Kidney capillary endothelial cell (primary cell): ENCODE measurements at regions not wholly inside any gene's neighbourhood (a gene's known extent, or its start where the extent isn't known, plus 50 kb on each side); places are given as distances from the start of the nearest gene placed in this dataset.
"Not testable (repeated sequence)": the region's sequence is repeated elsewhere in the genome, so short reads cannot be mapped to it uniquely, and the experiment has no call there.

Experiments used
- DNase-seq: peaks from one replicate; pipeline ENCODE4 v3.0.0-alpha.2; 2018; ENCODE audit warnings: low spot score

GRCh38 chr9:95581900-95582299 lies 65.1 kb upstream of the PTCH1 start:
- no peak for DNase-seq

- DNase-seq, result no peak
These were observed 64.3 kb upstream of the PTCH1 start for GRCh38 chr9:95580812-95581761.

GRCh38 chr9:95574866-95575553 lies 58.2 kb upstream of the PTCH1 start:
- no peak for DNase-seq

GRCh38 chr9:95574176-95574575 lies 57.4 kb upstream of the PTCH1 start:
- DNase-seq, result no peak

- no peak for DNase-seq
These were observed 56.7 kb upstream of the PTCH1 start for GRCh38 chr9:95573463-95573862.

- DNase-seq, result no peak
These were observed 55.8 kb upstream of the PTCH1 start for GRCh38 chr9:95572381-95573151.

GRCh38 chr9:95570646-95571045 lies 53.9 kb upstream of the PTCH1 start:
- DNase-seq, result peak; percentile 72

GRCh38 chr9:95570150-95570549 lies 53.4 kb upstream of the PTCH1 start:
- DNase-seq, result peak; percentile 14

- not testable (repeated sequence) for DNase-seq
These were observed 52.0 kb upstream of the PTCH1 start for GRCh38 chr9:95568735-95569134.
